ENCODE measurements at regions not wholly inside any gene's neighbourhood (a gene's known extent, or its start where the extent isn't known, plus 50 kb on each side); places are given as distances from the start of the nearest gene placed in this dataset.

DNA sequence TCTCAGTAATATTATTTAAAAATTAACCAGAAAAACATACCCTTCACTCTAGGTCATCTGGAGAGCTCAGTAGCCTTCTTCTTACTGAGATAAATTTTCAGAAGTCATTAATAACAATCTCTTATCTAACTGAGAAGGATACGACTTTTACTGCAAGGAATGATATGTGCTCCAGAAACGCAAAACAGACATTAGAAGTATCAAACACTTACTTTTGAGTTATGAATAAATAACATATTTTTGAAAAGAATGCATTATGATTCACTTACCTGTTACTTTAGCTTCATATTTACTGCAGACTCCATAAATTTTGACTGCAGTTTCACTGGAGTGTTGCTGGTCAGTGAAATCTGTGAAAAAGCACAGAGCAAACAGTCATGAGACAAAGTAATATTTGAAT is 668.7 kb upstream of the NRSN1 start:
- no peak overlapping the region for H3K9ac ChIP-seq (ENCODE audit: insufficient read depth in 1 of 2, low read length in 2 of 2)
- DNase-seq (no peak), ATAC-seq (ENCODE audit: insufficient read depth, low FRiP score) (no peak)
- no peak overlapping the region for H3K4me3 ChIP-seq
- H3K36me3 ChIP-seq (ENCODE audit: control insufficient read depth in 4 of 4, insufficient read depth in 4 of 4, low read length in 4 of 4) = no peaks in the 10 kb centered on the region
- no peaks in the 10 kb centered on the region for H3K27me3 ChIP-seq (ENCODE audit: control insufficient read depth in 3 of 3, insufficient read depth in 3 of 3, low read length in 2 of 3)
- no peak overlapping the region for H3K27ac ChIP-seq (ENCODE audit: low read depth in 1 of 2, low read length in 1 of 2)
- H3K4me1 ChIP-seq (ENCODE audit: control insufficient read depth in 5 of 5, insufficient read depth in 5 of 5, low read length in 5 of 5) = no peaks in the 10 kb centered on the region
- WGBS, 2 donors = 84 to 92% methylated on average over 2 of the region's 2 CpGs
- TF ChIP-seq, protein P1, sequence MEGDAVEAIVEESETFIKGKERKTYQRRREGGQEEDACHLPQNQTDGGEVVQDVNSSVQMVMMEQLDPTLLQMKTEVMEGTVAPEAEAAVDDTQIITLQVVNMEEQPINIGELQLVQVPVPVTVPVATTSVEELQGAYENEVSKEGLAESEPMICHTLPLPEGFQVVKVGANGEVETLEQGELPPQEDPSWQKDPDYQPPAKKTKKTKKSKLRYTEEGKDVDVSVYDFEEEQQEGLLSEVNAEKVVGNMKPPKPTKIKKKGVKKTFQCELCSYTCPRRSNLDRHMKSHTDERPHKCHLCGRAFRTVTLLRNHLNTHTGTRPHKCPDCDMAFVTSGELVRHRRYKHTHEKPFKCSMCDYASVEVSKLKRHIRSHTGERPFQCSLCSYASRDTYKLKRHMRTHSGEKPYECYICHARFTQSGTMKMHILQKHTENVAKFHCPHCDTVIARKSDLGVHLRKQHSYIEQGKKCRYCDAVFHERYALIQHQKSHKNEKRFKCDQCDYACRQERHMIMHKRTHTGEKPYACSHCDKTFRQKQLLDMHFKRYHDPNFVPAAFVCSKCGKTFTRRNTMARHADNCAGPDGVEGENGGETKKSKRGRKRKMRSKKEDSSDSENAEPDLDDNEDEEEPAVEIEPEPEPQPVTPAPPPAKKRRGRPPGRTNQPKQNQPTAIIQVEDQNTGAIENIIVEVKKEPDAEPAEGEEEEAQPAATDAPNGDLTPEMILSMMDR (IDR thresholded peaks at IDR 0.05; ENCODE audit: control extremely low read depth, extremely low read depth) = no peak
- no peaks in the 10 kb centered on the region for H3K9me3 ChIP-seq (ENCODE audit: control insufficient read depth in 4 of 4, insufficient read depth in 3 of 4, low read length in 3 of 4)

DNA sequence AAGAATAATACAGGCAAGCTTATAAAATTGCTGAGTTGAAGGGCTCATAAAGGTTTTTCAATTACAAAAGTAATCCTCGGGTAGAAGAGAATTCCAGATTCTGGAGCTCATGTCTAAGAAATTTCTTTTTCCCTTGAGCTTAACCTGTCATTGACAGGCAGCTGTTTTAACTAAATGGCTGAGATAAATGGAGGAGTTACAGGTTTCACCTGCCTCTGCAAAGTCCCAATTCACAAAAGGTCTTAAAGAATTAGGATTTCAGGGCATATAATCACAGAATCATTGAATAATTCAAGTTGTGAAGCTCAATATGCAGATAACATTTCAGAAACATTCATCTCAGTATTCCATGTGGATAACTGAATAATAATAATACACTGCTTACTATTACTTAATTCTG is 660.1 kb upstream of the NRSN1 start:
- Histone ChIP-seq H3K4me1 (ENCODE audit: control insufficient read depth in 5 of 5, insufficient read depth in 5 of 5, low read length in 5 of 5) (no peaks in the 10 kb centered on the region), H3K36me3 (ENCODE audit: control insufficient read depth in 4 of 4, insufficient read depth in 4 of 4, low read length in 4 of 4) (no peaks in the 10 kb centered on the region), H3K27ac (ENCODE audit: low read depth in 1 of 2, low read length in 1 of 2) (no peak overlapping the region), H3K27me3 (ENCODE audit: control insufficient read depth in 3 of 3, insufficient read depth in 3 of 3, low read length in 2 of 3) (no peaks in the 10 kb centered on the region), H3K9ac (ENCODE audit: insufficient read depth in 1 of 2, low read length in 2 of 2) (no peak overlapping the region), H3K9me3 (ENCODE audit: control insufficient read depth in 4 of 4, insufficient read depth in 3 of 4, low read length in 3 of 4) (no peaks in the 10 kb centered on the region), H3K4me3 (no peak overlapping the region)
- TF ChIP-seq, protein P1 (IDR thresholded peaks at IDR 0.05; ENCODE audit: control extremely low read depth, extremely low read depth) = no peak
- DNase-seq (no peak), ATAC-seq (ENCODE audit: insufficient read depth, low FRiP score) (no peak)
- 80 to 83% methylated on average over 1 of the region's 1 CpG for WGBS, 2 donors

DNA sequence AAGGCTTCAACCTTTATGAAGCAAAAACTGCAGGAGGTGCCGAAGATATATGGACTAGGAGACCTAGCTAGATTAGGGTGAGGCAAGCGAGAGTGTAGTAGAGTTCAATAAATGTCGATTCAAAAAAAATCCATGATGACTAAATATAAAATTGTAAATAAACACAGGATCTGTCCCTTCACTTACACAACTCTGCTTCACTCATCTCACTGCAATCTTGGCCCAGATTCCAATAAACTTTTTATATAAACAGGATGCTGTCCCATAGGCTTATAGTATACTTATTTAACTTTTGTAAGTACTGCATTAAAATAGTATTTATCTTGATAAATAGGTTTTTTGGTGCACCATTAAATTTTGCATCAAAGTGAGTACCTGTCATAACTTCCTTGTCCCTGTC is 648.4 kb upstream of the NRSN1 start:
- Histone ChIP-seq H3K27ac (ENCODE audit: low read depth in 1 of 2, low read length in 1 of 2) (no peak overlapping the region), H3K4me3 (no peak overlapping the region), H3K9ac (ENCODE audit: insufficient read depth in 1 of 2, low read length in 2 of 2) (no peak overlapping the region), H3K27me3 (ENCODE audit: control insufficient read depth in 3 of 3, insufficient read depth in 3 of 3, low read length in 2 of 3) (no peaks in the 10 kb centered on the region), H3K9me3 (ENCODE audit: control insufficient read depth in 4 of 4, insufficient read depth in 3 of 4, low read length in 3 of 4) (peaks cover 0 to 5% (median 0%) of the 10 kb centered on the region in 4 donors), H3K36me3 (ENCODE audit: control insufficient read depth in 4 of 4, insufficient read depth in 4 of 4, low read length in 4 of 4) (no peaks in the 10 kb centered on the region), H3K4me1 (ENCODE audit: control insufficient read depth in 5 of 5, insufficient read depth in 5 of 5, low read length in 5 of 5) (no peaks in the 10 kb centered on the region)
- DNase-seq = peak in 2 of 3 donors; percentile 73 to 82
- no peak for ATAC-seq (ENCODE audit: insufficient read depth, low FRiP score)
- 79 to 85% methylated on average over 3 of the region's 3 CpGs for WGBS, 2 donors
- TF ChIP-seq, protein P1 (IDR thresholded peaks at IDR 0.05; ENCODE audit: control extremely low read depth, extremely low read depth) = no peak

DNA sequence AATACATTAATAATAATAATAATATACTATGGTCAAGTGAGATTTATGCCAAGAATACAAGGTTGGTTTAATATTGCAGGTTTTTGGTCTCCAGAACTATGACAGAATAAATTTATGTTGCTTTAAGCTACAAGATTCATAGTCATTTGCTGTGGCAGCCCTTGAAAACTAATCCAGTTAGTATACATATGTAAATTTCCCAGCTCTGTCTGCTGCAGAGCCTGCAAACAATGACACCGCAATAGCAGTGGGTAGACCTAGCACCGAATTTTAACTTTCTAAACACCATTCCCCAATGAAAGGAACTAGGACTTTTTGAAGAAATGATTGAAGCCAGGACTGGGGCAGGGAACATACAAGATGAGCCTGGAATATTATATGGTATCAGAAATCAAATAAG is 647.7 kb upstream of the NRSN1 start:
- DNase-seq (no peak), ATAC-seq (ENCODE audit: insufficient read depth, low FRiP score) (no peak)
- TF ChIP-seq, protein P1 (IDR thresholded peaks at IDR 0.05; ENCODE audit: control extremely low read depth, extremely low read depth) = no peak
- Histone ChIP-seq H3K27me3 (ENCODE audit: control insufficient read depth in 3 of 3, insufficient read depth in 3 of 3, low read length in 2 of 3) (no peaks in the 10 kb centered on the region), H3K27ac (ENCODE audit: low read depth in 1 of 2, low read length in 1 of 2) (no peak overlapping the region), H3K36me3 (ENCODE audit: control insufficient read depth in 4 of 4, insufficient read depth in 4 of 4, low read length in 4 of 4) (no peaks in the 10 kb centered on the region), H3K4me3 (no peak overlapping the region), H3K4me1 (ENCODE audit: control insufficient read depth in 5 of 5, insufficient read depth in 5 of 5, low read length in 5 of 5) (no peaks in the 10 kb centered on the region), H3K9me3 (ENCODE audit: control insufficient read depth in 4 of 4, insufficient read depth in 3 of 4, low read length in 3 of 4) (peaks cover 0 to 5% (median 0%) of the 10 kb centered on the region in 4 donors), H3K9ac (ENCODE audit: insufficient read depth in 1 of 2, low read length in 2 of 2) (no peak overlapping the region)
- WGBS, 2 donors = 60 to 92% methylated on average over 2 of the region's 2 CpGs

All from lung (tissue), 11 donors.